Epidermal melanocyte (primary cell): ENCODE measurements at regions not wholly inside any gene's neighbourhood (a gene's known extent, or its start where the extent isn't known, plus 50 kb on each side); places are given as distances from the start of the nearest gene placed in this dataset.

Source experiments
- DNase-seq: peaks from one replicate; pipeline ENCODE4 v3.0.0; 2011; ENCODE audit warnings: low spot score; ENCODE audit not compliant: insufficient read length

DNA sequence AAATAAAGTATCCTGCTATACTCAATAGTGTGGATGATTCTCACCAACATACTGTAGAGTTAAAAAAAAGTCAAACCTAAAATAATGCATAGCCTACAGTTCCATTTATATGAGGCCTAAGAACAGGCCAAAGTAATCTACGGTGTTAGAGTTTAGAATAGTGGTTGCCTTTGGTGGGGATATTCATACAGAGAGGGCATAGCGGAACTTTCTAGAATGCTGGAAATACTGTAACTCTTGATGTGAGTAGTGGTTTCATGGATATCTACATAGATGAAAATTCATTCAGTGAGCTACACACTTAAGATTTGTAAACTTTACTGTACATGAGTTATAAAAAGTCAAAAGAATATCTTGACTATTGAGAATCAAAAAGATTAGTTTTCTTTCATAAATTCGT is 349.9 kb upstream of the NFE2L3 start:
- no peak for DNase-seq

DNA sequence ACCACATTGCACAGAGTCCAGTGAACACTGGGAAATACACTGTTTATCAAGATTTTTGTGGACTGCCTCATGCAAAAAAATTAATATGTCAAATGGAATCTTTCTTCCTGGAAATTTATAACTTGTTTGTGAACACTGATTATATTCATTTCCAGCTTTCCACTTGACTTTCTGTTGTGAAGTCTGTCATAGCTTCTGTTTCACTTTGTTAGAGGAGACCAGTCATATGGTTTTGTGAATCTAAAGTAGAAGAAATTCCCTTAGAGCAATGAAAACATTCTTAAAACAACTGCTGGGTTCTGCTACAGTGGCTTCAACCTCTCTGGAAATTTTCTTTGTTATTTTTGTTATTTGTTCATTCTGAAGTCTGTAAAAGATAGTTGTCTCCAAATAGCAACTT is 349.5 kb upstream of the NFE2L3 start:
- DNase-seq = no peak

DNA sequence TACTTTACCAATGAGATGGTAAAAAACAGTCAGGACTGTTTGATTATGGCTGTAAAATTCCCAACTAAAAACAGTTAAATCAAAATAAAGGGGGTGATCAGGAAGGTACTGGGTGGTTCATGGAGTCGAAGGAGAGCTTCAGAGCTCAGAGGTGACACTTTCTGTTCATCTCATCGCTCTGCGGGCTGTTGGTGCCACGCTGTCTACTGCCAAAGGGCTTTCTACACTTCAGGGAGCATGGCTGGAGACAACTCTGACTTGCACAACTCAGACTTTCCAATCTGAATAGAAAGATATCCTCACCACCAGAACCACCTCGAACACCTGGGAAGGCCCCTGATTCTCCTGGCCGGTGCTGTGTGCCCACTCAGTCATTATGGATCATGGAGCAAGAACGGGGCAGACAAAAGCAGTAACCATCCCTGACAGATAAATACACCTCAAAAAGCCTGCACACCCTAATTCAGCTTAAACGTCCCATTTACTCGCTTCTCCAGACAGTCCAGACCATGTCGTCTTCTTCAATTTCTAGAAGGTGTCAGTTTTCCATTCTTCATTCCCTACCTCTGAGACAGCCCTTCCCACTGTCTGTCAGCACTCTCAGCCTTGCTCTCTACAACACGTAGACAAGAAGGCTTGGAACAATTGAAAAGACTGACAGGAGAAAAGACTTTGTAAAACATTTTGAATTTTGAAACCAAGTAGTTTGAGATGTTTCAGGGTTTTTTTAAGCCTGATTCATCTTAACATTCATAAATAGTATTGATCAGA is 348.7 kb upstream of the NFE2L3 start:
- DNase-seq = no peak

DNA sequence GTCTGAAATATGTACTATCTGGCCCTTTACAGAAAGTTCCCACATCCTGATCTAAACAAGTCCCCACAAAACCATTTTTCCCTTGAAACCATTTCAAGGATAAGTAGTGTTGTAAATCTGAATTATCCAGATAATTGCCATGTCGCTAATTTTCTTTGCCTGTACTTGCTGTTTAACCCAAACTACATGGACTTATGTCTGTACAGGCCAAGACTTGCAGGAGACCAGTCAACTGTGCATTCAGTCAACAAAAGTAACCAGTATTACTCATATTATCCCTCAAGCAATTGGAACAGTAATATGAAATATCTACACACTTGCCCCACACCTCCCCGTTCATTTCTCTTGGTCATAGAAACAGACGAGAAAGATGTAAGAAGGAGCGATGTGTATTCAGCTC is 347.8 kb upstream of the NFE2L3 start:
- no peak for DNase-seq

DNA sequence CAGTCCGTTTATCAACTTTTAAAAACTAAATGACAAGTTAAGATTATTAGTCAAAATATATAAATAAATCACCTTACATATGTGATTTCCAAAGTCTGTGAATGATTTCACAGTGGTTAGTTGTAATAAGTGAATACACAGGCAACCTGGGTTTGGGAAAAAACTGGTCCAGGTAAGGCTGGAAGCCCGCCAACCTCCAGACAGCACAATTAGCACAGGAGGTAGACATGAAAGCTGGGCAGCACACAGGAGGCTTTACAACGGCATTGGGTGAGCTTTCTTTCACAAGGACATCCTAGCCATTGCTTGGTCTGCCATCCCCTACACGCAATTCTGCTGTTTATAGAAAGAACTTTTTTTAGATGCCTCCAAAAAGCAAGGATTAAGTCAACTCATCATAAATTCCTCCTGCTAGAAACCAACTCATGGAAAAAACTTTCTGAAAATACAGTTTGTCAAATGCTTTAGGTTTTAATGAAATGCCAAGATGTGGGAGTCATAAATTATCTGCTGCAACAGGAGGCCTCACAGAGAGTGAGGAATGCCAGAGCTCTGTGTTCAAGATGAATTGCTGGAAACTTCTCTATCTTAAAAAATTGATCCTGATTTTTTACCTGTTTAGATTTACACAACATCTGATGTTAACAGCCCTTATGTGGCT is 346.8 kb upstream of the NFE2L3 start:
- DNase-seq = no peak

DNA sequence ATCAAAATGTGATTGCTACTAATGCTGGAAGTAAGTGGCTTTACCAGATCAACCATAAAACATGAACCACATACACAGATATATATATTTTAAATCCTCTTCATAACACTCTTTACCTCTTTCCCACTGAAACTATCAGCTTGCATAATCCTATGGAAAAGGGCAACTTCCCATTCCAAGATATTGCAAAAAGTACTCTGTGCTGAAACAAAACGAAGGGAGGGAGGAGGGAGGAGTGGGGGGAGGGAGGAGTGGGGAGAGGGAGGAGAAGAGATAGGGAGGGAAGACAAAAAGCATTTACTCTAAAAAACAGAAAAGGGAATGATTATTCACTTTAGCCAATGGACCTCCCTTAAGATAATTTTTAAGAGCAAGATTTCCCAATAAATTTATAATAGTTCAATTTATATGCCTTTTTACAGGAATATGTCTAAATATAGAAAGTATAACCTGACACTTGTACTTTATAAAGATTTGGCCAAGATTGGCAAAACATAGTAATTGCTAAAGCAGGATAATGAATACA is 344.8 kb upstream of the NFE2L3 start:
- DNase-seq = no peak

DNA sequence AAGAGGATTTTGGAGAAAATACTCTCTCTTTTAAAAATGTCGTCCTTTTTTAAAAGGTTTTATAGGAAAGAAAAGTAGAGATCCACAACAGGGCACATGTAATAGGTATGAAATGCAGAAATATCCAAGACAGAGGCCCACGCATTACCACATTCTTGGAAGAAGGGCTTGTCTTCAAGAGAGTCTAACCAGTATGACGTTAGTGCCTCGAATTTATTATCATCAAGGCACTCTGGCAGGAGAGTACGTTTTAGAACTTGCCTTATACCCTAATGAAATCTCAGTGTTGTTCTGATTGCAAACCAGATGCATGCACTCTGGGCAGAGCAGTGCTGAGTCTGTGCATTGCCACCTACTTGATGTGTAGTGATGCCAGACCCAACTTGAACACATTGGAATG is 342.6 kb upstream of the NFE2L3 start:
- DNase-seq = no peak

DNA sequence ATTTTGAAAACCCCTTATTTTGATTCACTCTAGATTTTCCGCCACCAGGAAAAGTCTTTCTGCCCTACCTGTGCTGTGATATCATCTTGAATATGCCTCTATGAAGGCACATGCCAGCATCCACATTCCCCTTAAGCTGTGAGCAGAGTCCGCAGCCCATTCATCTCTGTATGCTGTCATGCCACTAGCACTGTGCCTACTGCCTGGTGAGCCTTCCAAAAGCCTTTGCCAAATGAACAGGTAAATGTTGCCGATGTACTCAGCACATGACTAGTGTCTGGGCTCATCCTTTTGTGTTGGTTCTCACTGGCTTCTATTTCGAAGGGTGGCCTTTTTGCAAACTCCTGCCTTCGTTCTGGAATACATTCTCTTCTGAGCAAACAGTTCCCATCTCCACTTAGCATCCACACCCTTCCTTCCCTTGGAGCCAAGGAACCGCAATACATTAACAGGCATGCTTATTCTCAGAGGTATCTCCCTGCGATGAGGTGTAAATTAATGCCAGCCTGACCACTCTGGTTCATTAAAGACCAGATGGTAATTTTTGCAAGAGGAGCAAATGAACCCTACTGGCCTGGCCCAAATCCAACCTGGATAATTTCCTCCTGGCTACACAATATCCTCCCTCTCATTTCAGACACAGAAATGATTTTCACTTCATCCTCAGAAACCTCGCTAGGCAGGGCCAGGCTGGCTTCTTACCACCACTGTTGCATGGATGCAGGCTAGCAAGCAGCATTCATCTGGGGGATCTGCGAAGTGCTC is 339.7 kb upstream of the NFE2L3 start:
- no peak for DNase-seq

DNA sequence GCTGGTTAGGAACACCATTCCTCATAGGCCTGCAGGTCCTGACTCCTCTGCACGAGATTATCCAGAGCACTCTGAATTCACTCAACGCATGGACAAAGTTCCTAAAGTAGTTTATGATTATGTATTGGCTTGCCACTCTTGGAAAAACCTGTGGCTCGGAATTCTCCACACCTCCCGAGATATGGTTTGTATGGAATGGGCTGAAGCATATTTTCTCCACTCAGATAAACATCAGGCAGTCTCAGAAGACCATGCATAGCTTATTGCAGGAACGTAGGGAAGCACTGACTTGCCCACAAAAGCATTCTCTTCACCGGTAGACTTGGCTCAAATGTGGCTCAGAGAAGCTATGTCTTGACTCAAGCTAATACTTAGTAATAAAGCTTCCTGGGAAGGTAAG is 338.6 kb upstream of the NFE2L3 start:
- DNase-seq = no peak

DNA sequence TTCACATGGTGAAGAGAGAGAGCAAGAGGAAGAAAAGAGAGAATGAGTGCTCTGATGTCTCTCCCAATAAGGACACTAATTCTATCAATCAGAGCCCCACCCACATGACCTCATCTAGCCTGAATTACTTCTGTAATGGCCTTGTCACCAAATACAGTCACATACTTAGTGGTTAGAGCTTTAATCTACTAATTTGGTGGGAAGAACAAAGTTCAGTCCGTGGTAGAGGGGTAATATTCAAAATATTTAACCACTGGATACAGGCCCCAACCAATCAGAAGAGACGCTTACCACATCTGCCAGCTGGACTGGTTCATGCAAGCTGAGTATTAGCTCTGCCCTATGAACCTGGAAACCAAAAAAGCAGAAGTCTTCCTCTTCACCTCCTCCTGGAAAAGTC is 336.3 kb upstream of the NFE2L3 start:
- DNase-seq = no peak

DNA sequence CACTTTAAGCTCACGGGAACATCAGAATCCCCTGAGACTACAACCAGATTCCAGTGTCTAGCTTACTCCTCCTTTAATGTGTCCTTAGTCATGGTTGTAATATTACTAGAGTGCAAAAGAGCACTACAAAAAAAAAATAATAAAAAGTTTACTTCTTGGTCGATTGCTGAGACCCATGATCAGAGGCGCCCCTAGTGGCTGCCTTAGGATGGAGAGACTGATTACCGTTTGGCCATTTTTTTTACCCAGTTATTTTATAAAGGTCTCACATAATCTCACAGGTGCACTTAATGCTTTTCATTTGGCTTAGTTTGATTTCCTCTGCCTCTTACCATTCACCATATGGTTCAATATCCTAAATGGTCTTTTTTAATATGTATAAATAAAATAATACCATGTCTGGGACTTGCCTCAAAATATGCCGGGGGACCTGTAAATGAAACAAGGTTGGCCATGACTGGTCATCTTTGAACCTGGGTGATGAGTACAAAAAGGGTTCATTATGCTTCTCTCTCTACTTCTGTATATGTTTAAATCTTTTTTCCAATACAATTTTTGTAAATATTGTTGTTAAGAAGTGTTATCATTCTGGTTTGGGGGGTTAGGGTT is 331.5 kb upstream of the NFE2L3 start:
- DNase-seq = no peak

DNA sequence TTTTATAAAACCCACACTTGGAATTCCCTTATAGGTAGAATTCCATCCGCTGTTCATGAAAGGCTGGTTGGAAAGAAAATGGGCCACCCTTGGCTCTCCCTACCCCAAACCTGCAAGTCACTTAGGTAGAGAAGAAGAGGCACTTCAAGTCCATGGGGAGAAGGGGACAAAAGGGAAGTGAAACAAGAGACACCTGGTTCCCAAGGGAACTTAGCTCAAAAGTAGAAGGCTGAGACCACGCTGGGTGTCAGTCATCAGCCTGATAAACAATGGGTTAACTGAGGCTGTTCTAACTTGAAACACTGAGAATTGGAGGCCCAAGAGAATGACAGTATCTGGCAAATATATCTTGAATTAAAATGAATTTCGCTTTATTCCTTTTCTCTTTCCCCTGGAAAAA is 330.8 kb upstream of the NFE2L3 start:
- no peak for DNase-seq

DNA sequence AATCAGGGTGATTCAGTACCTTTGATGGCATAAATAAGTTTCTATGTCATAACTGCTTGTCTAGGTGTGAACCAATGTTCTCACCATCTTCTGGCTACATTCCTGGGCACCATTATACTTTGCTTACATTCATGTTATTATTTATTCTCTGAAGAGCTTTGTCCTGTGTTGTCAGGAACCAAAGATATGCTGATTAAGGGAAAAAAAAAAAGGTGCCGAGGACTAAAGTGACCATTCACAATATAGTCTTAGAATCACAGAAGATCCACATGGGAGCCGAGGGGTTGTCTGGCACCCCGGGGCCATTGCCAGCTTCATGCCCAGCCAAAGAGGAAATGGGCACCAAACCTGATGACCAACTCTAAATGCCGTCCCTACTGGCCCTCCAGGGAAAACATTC is 329.2 kb upstream of the NFE2L3 start:
- DNase-seq = no peak

DNA sequence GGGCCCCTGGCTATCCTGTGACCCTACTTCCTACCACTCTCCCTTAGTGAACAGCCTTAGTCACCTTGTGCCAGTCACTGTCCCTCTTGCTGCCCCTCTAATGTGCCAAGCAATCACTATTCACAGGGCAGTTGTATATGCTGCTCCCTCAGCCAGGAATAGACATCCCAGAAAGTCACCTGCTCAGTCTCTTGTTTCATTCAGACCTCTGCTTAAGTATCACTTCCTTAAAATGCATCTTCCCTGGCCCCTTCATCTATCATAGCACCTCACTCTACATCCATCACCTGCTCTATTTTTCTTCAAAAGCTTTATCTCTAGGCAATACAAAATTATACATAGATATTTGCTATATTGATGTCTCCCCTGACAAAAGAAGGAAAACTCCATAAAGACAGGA is 328.4 kb upstream of the NFE2L3 start:
- DNase-seq = no peak

DNA sequence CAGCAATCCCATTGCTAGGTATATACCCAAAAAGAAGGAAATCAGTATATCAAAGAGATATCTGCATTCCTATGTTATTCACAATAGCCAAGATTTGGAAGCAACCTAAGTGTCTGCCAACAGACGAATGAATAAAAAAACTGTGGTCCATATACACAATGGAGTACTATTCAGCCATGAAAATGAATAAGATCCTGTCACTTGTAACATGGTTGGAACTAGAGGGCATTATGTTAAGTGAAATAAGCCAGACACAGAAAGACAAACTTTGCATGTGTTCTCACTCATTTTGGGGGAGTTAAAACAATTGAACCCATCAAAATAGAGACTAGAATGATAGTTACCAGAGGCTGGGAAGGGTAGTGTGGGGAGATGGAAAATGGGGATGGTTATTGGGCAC is 323.5 kb upstream of the NFE2L3 start:
- no peak for DNase-seq

DNA sequence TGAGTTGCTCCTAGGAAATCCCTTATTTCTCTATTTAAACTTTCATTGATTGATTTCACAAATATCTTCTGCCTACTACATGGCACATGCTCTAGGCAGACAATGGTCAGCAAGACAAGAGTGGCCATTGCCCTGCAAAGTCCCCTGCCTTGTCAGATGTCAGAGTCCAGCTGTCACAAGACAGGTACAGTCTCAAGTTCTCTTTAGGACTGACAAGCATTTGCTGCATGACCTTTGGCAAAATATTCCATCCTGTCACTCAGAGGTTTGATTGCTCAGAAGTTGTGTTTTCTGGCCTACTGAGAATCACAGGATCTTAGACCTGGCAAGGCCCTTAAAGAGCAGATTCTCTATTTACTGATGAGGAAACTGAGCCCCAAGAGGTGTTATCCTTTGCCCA is 322.3 kb upstream of the NFE2L3 start:
- DNase-seq = no peak

DNA sequence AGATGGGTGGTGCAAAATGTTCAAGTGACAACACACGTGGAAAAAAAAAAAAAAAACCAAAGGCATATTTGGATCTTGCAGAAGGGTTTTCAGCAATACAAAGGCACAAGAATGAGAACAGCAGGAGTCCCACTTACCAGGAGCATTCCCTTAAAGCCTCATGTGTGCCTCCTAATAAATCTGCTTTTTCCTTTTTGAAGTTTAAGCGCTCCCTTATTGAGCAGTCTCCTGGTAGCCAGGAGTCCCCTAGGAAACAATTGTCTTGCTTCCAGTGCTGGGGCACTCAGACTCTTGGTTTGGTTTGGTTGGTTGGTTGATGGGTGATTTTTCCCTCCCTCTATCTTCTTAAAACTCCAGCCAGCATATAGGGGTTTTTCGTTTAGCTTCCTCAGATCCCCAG is 321.8 kb upstream of the NFE2L3 start:
- no peak for DNase-seq

DNA sequence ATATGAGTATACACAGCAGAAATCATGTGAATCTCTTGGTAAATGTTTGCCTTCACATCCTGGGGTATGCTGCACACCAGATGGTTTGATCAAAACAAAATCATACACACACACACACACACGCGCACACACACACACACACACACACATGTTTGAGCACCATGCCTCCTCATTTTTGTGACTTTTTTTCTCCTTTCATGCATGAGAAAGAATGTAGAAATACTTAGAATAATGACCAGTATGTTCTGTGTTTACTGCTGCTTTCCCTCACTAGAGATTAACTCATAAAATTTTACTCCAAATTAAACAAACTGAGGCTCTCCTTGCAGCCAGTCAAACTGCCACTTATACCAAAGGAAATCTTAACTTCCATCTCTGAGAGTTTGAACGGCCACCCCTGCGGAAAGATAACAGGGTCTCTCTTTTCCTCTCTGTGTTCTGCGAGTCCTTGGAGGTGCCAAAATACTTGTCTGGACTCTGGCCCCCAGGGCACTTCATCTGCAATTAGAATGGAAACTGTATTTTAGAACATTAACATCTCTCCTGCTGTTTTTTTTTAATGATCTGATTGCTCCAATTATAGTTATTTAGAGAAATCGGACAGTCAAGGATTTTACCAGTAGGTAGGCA is 320.8 kb upstream of the NFE2L3 start:
- DNase-seq = no peak

DNA sequence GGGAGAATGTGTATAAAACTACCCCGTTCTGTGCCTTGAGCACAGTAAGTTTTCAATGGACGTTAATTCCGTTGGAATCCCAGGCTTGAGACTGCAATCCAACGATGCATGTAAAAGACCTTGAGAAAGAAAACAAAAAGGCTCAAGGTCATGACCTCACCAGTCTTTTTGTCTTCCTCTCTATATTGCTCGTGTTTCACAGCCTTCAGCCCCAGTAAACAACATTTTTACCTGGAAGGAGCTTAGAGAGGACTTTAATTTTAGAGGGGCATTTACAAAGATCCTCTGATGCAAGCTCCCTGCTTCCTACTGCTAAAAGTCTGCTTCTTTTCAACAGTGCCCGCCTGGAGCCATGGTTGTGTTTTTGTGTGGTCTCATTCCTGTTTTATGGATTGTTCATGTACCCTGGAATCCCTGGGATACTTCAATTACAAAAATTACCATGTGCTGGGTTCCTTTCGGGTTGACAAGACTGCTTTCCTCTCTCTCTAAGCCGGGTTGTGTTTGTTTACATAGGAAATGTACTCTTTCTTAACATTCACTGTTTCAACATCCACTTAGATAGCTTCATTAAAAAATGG is 320.1 kb upstream of the NFE2L3 start:
- no peak for DNase-seq

DNA sequence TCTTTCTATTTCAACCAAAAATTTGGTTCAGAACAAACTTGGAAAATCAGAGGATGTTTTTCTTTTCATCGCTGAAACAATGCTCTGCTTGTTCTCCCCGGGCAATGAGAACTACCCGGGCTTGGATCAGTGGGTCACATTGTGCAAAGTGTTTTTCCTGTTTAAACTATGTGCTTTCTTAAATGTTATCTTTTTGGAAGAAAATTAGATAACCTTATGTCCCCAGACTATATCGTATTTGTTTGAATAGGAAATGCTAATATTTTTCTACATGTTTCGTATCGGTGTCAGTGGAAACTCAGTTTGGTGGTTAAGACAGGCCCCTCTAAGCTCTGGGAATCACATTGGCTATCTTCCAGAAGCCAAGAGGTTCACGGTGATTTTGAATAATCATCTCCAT is 319.5 kb upstream of the NFE2L3 start:
- no peak for DNase-seq

DNA sequence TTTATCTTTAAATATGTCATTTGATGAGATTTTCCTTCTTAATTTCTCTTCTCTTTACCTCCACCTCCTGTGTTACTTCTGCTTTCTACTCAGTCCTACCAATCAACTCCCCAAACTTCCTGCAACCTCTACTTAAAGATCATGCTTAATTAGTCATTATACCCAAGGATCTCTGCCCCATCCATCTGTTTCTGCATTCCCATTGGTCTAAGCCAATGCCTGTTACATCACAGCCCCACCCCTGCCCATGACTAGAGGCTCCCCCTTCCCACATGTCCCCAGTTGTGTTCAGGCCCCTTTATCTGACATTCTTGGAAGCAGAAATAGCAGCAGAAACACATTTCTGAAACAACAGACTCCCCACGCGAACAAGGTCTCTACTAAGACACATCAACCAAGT is 319.1 kb upstream of the NFE2L3 start:
- DNase-seq = no peak
